Neural crest cell (in vitro differentiated cells): ENCODE measurements at regions not wholly inside any gene's neighbourhood (a gene's known extent, or its start where the extent isn't known, plus 50 kb on each side); places are given as distances from the start of the nearest gene placed in this dataset.

Experiments used
- DNase-seq: peaks from one replicate; pipeline ENCODE4 v3.0.0; 2021; ENCODE audit warnings: low read depth, mixed read lengths, low spot score
- H3K27ac Mint-ChIP-seq: one replicate; pipeline ENCODE4 v1.8.0; 2021; ENCODE audit warnings: mild to moderate bottlenecking, mixed read lengths; ENCODE audit not compliant: unreplicated experiment
- H3K27me3 Mint-ChIP-seq: 2 replicates; pipeline ENCODE4 v1.8.0; 2021; ENCODE audit warnings: low read depth, mild to moderate bottlenecking, mixed read lengths
- H3K36me3 Mint-ChIP-seq: 2 replicates; pipeline ENCODE4 v1.8.0; 2021; ENCODE audit warnings: low read depth, mild to moderate bottlenecking, mixed read lengths
- H3K4me1 Mint-ChIP-seq: 2 replicates; pipeline ENCODE4 v1.8.0; 2021; ENCODE audit warnings: mixed read lengths
- H3K4me3 Mint-ChIP-seq: one replicate; pipeline ENCODE4 v1.8.0; 2021; ENCODE audit warnings: mild to moderate bottlenecking, mixed read lengths
- H3K9me3 Mint-ChIP-seq: 2 replicates; pipeline ENCODE4 v1.8.0; 2021; ENCODE audit warnings: mixed read lengths
- CTCF ChIP-seq: fragments of 200-600 bp; sonication (generic); conservative IDR thresholded peaks from 2 replicates; pipeline ENCODE4 v1.5.0; 2021; ENCODE audit warnings: antibody characterized with exemption, mild to moderate bottlenecking

- Mint-ChIP-seq H3K4me3 (no peak overlapping the region), H3K27ac (no peak overlapping the region), H3K9me3 (peaks cover 26% of the 10 kb centered on the region), H3K36me3 (peaks cover 17% of the 10 kb centered on the region), H3K4me1 (peaks cover 58% of the 10 kb centered on the region), H3K27me3 (no peaks in the 10 kb centered on the region)
- TF ChIP-seq CTCF = no peak
- DNase-seq = no peak
Observed at GRCh38 chr7:138184191-138184590, 107.9 kb downstream of the AKR1D1 start.

- Mint-ChIP-seq H3K27me3 (no peaks in the 10 kb centered on the region), H3K27ac (peak overlapping the region; percentile 87), H3K36me3 (peaks cover 17% of the 10 kb centered on the region), H3K9me3 (peaks cover 20% of the 10 kb centered on the region), H3K4me1 (peaks cover 61% of the 10 kb centered on the region), H3K4me3 (no peak overlapping the region)
- TF ChIP-seq CTCF = no peak
- no peak for DNase-seq
Observed at GRCh38 chr7:138185132-138185908, 109.1 kb downstream of the AKR1D1 start.

- peak overlapping the region; percentile 94 for H3K27ac Mint-ChIP-seq
- DNase-seq = peak; percentile 21
- H3K9me3 Mint-ChIP-seq = peaks cover 20% of the 10 kb centered on the region
- peaks cover 64% of the 10 kb centered on the region for H3K4me1 Mint-ChIP-seq
- TF ChIP-seq CTCF = no peak
- no peaks in the 10 kb centered on the region for H3K27me3 Mint-ChIP-seq
- H3K4me3 Mint-ChIP-seq = peak overlapping the region; percentile 65
- peaks cover 21% of the 10 kb centered on the region for H3K36me3 Mint-ChIP-seq
Observed at GRCh38 chr7:138186951-138187351, 110.7 kb downstream of the AKR1D1 start.

GRCh38 chr7:138188290-138188858 is 112.1 kb downstream of the AKR1D1 start:
- Mint-ChIP-seq H3K9me3 (peaks cover 16% of the 10 kb centered on the region), H3K27ac (peak overlapping the region; percentile 58), H3K27me3 (no peaks in the 10 kb centered on the region), H3K36me3 (peaks cover 18% of the 10 kb centered on the region), H3K4me3 (no peak overlapping the region), H3K4me1 (peaks cover 55% of the 10 kb centered on the region)
- no peak for TF ChIP-seq CTCF
- DNase-seq = no peak

GRCh38 chr7:138194567-138194966 is 118.3 kb downstream of the AKR1D1 start:
- no peak overlapping the region for H3K27ac Mint-ChIP-seq
- no peak for DNase-seq
- H3K4me3 Mint-ChIP-seq = no peak overlapping the region
- H3K9me3 Mint-ChIP-seq = peaks cover 3% of the 10 kb centered on the region
- peaks cover 3% of the 10 kb centered on the region for H3K36me3 Mint-ChIP-seq
- no peaks in the 10 kb centered on the region for H3K27me3 Mint-ChIP-seq
- TF ChIP-seq CTCF = no peak
- H3K4me1 Mint-ChIP-seq = peaks cover 35% of the 10 kb centered on the region
